Erythroblast (primary cell): ENCODE measurements at regions not wholly inside any gene's neighbourhood (a gene's known extent, or its start where the extent isn't known, plus 50 kb on each side); places are given as distances from the start of the nearest gene placed in this dataset.
"Not testable (repeated sequence)": the region's sequence is repeated elsewhere in the genome, so short reads cannot be mapped to it uniquely, and the experiment has no call there.

ENCODE experiments used
- GATA1 ChIP-seq: IDR thresholded peaks from 2 replicates; pipeline ENCODE4 v1.6.1; 2011; ENCODE audit warnings: low read depth, mild to moderate bottlenecking, control low read depth, low read length, moderate library complexity
- POLR2A ChIP-seq: IDR thresholded peaks from 2 replicates; pipeline ENCODE4 v1.6.1; 2011; ENCODE audit warnings: mild to moderate bottlenecking, low read length

- not testable (repeated sequence) for TF ChIP-seq POLR2A, GATA1
These were observed 603.2 kb upstream of the MAP3K7 start for GRCh38 chr6:91190041-91190440.
